Lung (tissue), 11 donors: ENCODE measurements at regions not wholly inside any gene's neighbourhood (a gene's known extent, or its start where the extent isn't known, plus 50 kb on each side); places are given as distances from the start of the nearest gene placed in this dataset.

Experiments
- ATAC-seq: fragments of 200-7000 bp; cut with Tn5 transposase; one replicate; pipeline ENCODE4 v1.9.1; 2020; ENCODE audit warnings: moderate number of reproducible peaks; ENCODE audit not compliant: insufficient read depth, low FRiP score
- DNase-seq, 3 donors: peaks; one replicate each; pipeline ENCODE4 v3.0.0-alpha.2; 2013 to 2017
- H3K27ac ChIP-seq, 2 donors: one replicate each; pipeline ENCODE4 v1.5.1; 2013; ENCODE audit warnings: mild to moderate bottlenecking in 2 of 2, moderate library complexity in 2 of 2, control low read depth in 1 of 2, inconsistent platforms in 1 of 2, low read depth in 1 of 2, low read length in 1 of 2
- H3K27me3 ChIP-seq, 3 donors: one replicate each; pipeline ENCODE4 v1.5.1; 2013; ENCODE audit warnings: low read length in 2 of 3; ENCODE audit not compliant: control insufficient read depth in 3 of 3, insufficient read depth in 3 of 3
- H3K36me3 ChIP-seq, 4 donors: one replicate each; pipeline ENCODE4 v1.5.1; 2013; ENCODE audit warnings: low read length in 4 of 4, mild to moderate bottlenecking in 1 of 4, moderate library complexity in 1 of 4; ENCODE audit not compliant: control insufficient read depth in 4 of 4, insufficient read depth in 4 of 4
- H3K4me1 ChIP-seq, 5 donors: one replicate each; pipeline ENCODE4 v1.5.1; 2013; ENCODE audit warnings: low read length in 5 of 5, mild to moderate bottlenecking in 2 of 5, moderate library complexity in 1 of 5; ENCODE audit not compliant: control insufficient read depth in 5 of 5, insufficient read depth in 5 of 5
- H3K4me3 ChIP-seq: one replicate; pipeline ENCODE4 v1.5.1; 2013; ENCODE audit warnings: mild to moderate bottlenecking, control low read depth, moderate library complexity
- H3K9ac ChIP-seq, 2 donors: one replicate each; pipeline ENCODE4 v1.5.1; 2013; ENCODE audit warnings: low read length in 2 of 2, control low read depth in 1 of 2; ENCODE audit not compliant: insufficient read depth in 1 of 2
- H3K9me3 ChIP-seq, 4 donors: one replicate each; pipeline ENCODE4 v1.5.1; 2013; ENCODE audit warnings: low read length in 3 of 4, mild to moderate bottlenecking in 1 of 4, moderate library complexity in 1 of 4; ENCODE audit not compliant: control insufficient read depth in 4 of 4, insufficient read depth in 3 of 4
- WGBS, 2 donors: extraction: QIAGEN DNeasy Blood & Tissue Kit; methylation state at CpG; one replicate each; pipeline ENCODE4 v1.1.7; 2013; 5-methylcytosine and 5-hydroxymethylcytosine counted together
- TF ChIP-seq, protein P1 (sequence below): IDR thresholded peaks from 2 replicates; pipeline ENCODE4 v1.5.1; 2012; ENCODE audit warnings: mild to moderate bottlenecking; ENCODE audit errors: control extremely low read depth, extremely low read depth
- donor health status: control.
- donor health status: control.
- donor health status: Bipolar disorder and iron deficiency.
- donor health status: healthy.
- donor health status: DM: yes; HTN: yes; CAD: no.

DNA sequence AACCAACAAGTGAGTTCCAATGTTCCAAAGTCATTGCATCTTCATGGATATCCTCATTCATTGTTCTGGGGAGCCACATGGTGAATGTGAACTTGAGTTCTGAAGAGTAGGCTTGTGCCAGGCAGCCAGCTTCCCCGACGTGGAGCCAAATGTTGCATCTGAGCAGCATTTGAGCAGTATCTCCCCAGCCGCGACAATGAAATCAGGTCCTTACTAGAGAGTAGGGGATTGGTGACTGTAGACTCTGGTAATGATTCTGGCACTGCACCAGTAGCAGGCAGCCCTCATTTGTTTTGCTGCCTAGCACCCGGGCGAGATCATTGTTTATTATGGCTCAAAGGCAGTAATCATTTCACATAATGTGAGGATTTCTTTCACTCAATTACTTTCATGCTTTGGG is 451.4 kb upstream of the C9orf72 start:
- Histone ChIP-seq H3K27me3 (no peaks in the 10 kb centered on the region), H3K4me3 (no peak overlapping the region), H3K9me3 (no peaks in the 10 kb centered on the region), H3K9ac (no peak overlapping the region), H3K4me1 (peaks cover 0 to 7% (median 0%) of the 10 kb centered on the region in 5 donors), H3K36me3 (no peaks in the 10 kb centered on the region), H3K27ac (no peak overlapping the region)
- ATAC-seq = no peak
- TF ChIP-seq, protein P1, sequence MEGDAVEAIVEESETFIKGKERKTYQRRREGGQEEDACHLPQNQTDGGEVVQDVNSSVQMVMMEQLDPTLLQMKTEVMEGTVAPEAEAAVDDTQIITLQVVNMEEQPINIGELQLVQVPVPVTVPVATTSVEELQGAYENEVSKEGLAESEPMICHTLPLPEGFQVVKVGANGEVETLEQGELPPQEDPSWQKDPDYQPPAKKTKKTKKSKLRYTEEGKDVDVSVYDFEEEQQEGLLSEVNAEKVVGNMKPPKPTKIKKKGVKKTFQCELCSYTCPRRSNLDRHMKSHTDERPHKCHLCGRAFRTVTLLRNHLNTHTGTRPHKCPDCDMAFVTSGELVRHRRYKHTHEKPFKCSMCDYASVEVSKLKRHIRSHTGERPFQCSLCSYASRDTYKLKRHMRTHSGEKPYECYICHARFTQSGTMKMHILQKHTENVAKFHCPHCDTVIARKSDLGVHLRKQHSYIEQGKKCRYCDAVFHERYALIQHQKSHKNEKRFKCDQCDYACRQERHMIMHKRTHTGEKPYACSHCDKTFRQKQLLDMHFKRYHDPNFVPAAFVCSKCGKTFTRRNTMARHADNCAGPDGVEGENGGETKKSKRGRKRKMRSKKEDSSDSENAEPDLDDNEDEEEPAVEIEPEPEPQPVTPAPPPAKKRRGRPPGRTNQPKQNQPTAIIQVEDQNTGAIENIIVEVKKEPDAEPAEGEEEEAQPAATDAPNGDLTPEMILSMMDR = no peak
- DNase-seq = peak; percentile 45 to 57 (median 53)
- WGBS, 2 donors = 61 to 81% methylated on average over 6 of the region's 6 CpGs

DNA sequence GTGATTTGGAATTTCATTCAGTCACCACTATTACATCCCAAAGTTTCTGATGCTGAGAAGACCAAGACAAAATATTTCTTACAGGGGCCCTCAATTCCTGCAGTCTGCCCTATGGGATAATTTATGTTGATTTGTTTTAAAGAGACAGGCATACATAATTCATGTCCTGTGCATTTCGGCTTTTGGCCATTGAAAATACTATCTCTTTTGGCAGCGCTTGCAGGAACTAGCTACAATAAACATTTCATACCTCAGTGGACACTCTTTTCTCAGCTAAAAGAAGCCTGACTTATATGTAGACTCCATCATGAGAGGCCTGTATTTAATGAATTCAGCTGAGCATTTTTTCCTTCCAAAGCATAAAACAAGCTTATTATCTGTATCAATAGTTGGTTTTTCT is 451.9 kb upstream of the C9orf72 start:
- Histone ChIP-seq H3K36me3 (no peaks in the 10 kb centered on the region), H3K9ac (no peak overlapping the region), H3K4me3 (no peak overlapping the region), H3K4me1 (peaks cover 0 to 7% (median 0%) of the 10 kb centered on the region in 5 donors), H3K27ac (no peak overlapping the region), H3K27me3 (no peaks in the 10 kb centered on the region), H3K9me3 (no peaks in the 10 kb centered on the region)
- 54 to 62% methylated on average over 2 of the region's 2 CpGs for WGBS, 2 donors
- TF ChIP-seq, protein P1 = no peak
- DNase-seq (peak in 1 of 3 donors; percentile 10), ATAC-seq (no peak)

DNA sequence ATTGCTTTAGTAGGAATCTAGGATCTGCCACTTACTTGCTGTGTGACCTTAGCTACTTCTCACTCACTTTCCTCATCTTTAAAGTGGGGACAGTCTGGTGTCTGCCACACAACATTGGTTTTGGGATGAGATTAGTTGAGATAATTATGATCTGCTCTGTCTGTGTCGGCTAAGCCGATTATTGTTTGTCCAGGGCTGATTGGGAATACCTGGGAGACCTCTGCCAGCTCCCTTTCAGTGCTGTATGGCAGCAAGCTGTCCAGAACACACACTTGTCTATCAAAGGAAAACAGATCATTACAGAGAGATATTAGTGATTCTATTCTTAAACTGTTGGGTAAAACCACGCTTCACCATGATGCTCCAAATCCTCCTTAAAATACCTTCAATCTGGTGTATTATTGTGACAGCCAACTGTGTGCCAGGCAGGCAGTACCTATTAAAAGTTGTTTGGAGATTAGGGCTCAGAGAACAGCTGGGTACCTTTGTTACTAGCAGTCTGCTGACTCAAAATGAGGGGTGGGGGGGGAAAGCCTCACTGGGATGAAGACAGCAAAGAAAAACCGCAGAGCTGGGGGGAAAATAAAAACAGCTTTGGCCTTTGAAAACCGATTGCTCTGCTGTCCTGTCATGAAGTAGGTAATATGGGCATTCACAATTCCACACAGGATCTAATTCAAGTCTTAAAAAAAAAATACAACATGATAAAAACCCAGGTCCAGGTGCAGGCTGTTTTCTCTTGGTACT is 458.4 kb upstream of the C9orf72 start:
- Histone ChIP-seq H3K9me3 (no peaks in the 10 kb centered on the region), H3K9ac (no peak overlapping the region), H3K4me1 (no peaks in the 10 kb centered on the region), H3K27ac (no peak overlapping the region), H3K36me3 (no peaks in the 10 kb centered on the region), H3K27me3 (no peaks in the 10 kb centered on the region), H3K4me3 (no peak overlapping the region)
- ATAC-seq = no peak
- no peak for DNase-seq
- WGBS, 2 donors = 77 to 87% methylated on average over 5 of the region's 5 CpGs
- TF ChIP-seq, protein P1 = no peak

DNA sequence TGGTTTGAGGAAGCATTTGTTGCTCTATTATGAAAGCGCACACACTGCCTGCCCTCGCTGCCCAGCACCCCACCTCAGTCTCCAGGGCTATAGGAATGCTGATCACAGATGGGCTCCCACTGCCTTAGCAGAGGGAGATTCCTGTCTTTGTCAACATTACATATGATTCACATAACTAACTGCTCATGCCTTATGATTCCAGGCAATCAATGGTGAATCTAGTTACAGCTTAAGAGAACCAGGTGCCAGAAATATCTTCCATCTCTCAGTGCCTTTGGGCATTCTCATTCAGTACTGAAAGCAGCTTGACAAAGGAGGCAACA is 458.9 kb upstream of the C9orf72 start:
- no peak overlapping the region for H3K27ac ChIP-seq
- DNase-seq (no peak), ATAC-seq (no peak)
- H3K4me3 ChIP-seq = no peak overlapping the region
- no peaks in the 10 kb centered on the region for H3K36me3 ChIP-seq
- TF ChIP-seq, protein P1 = no peak
- no peaks in the 10 kb centered on the region for H3K4me1 ChIP-seq
- H3K9me3 ChIP-seq = no peaks in the 10 kb centered on the region
- no peak overlapping the region for H3K9ac ChIP-seq
- 91 to 95% methylated on average over 2 of the region's 2 CpGs for WGBS, 2 donors
- H3K27me3 ChIP-seq = no peaks in the 10 kb centered on the region
